CD14-positive monocyte (primary cell): ENCODE measurements at regions not wholly inside any gene's neighbourhood (a gene's known extent, or its start where the extent isn't known, plus 50 kb on each side); places are given as distances from the start of the nearest gene placed in this dataset.

ENCODE experiments used
- DNase-seq, 3 donors: peaks; one replicate each; pipeline ENCODE4 v3.0.0-alpha.2; 2011 to 2022
- H2AFZ ChIP-seq: 2 replicates; pipeline ENCODE4 v1.6.0; 2012; ENCODE audit warnings: mild to moderate bottlenecking, low read depth, low read length, inconsistent platforms; ENCODE audit not compliant: insufficient read depth, poor library complexity, severe bottlenecking
- H3K27ac ChIP-seq, 2 donors: 1 replicate in 1 of 2; 2 replicates in 1 of 2; pipeline ENCODE4 v1.5.1; 2012 to 2013; ENCODE audit warnings: low read length in 2 of 2, control low read depth in 1 of 2, inconsistent platforms in 1 of 2, low read depth in 1 of 2, mild to moderate bottlenecking in 1 of 2
- H3K27me3 ChIP-seq, 2 donors: one replicate each; pipeline versions ENCODE4 v1.6.0 to v1.6.1; 2011 to 2013; ENCODE audit warnings: low read length in 2 of 2; ENCODE audit not compliant: control insufficient read depth in 2 of 2, insufficient read depth in 2 of 2
- H3K36me3 ChIP-seq, 2 donors: replicated peaks in 1 of 2; 1 replicate in 1 of 2; 2 replicates in 1 of 2; pipeline versions ENCODE4 v1.5.1 to v1.6.1; 2012 to 2013; ENCODE audit warnings: low read length in 2 of 2, control low read depth in 1 of 2, inconsistent platforms in 1 of 2, mild to moderate bottlenecking in 1 of 2; ENCODE audit not compliant: insufficient read depth in 2 of 2, control insufficient read depth in 1 of 2
- H3K4me1 ChIP-seq, 2 donors: 1 replicate in 1 of 2; 2 replicates in 1 of 2; pipeline versions ENCODE4 v1.5.1 to v1.6.1; 2012 to 2013; ENCODE audit warnings: low read length in 2 of 2, control low read depth in 1 of 2, inconsistent platforms in 1 of 2, mild to moderate bottlenecking in 1 of 2, moderate library complexity in 1 of 2; ENCODE audit not compliant: insufficient read depth in 2 of 2, control insufficient read depth in 1 of 2
- H3K4me2 ChIP-seq: replicated peaks from 2 replicates; pipeline ENCODE3; 2012; ENCODE audit warnings: low read length, moderate library complexity, mild to moderate bottlenecking; ENCODE audit not compliant: poor library complexity, severe bottlenecking; ENCODE audit errors: extremely low read depth
- H3K4me3 ChIP-seq, 3 experiments: fragments of 200-600 bp in 1 of 3; sonication (generic) in 1 of 3; replicated peaks in 1 of 3; 1 replicate in 2 of 3; 2 replicates in 1 of 3; pipeline ENCODE4 v1.5.1; 2011 to 2013; ENCODE audit warnings: low read length in 3 of 3, mild to moderate bottlenecking in 3 of 3, control low read depth in 2 of 3, low read depth in 2 of 3, inconsistent platforms in 1 of 3, moderate library complexity in 1 of 3
- H3K79me2 ChIP-seq: 2 replicates; pipeline ENCODE4 v1.6.0; 2012; ENCODE audit warnings: mild to moderate bottlenecking, control low read depth, inconsistent platforms, low read length, moderate library complexity; ENCODE audit not compliant: insufficient read depth
- H3K9ac ChIP-seq: 2 replicates; pipeline ENCODE4 v1.6.0; 2017; ENCODE audit warnings: low read length, mild to moderate bottlenecking; ENCODE audit not compliant: insufficient read depth, poor library complexity, severe bottlenecking
- H3K9me3 ChIP-seq, 2 donors: replicated peaks in 1 of 2; 1 replicate in 1 of 2; 2 replicates in 1 of 2; pipeline versions ENCODE4 v1.5.1 to v1.6.1; 2012 to 2013; ENCODE audit warnings: low read length in 2 of 2, control low read depth in 1 of 2; ENCODE audit not compliant: control insufficient read depth in 1 of 2, insufficient read depth in 1 of 2
- H4K20me1 ChIP-seq: 2 replicates; pipeline ENCODE4 v1.6.0; 2012; ENCODE audit warnings: mild to moderate bottlenecking, low read length, control low read depth, moderate library complexity; ENCODE audit not compliant: insufficient read depth
- H3K27ac Mint-ChIP-seq, 7 donors: one replicate each; pipeline ENCODE4 v1.8.0; 2020; ENCODE audit warnings: mild to moderate bottlenecking in 7 of 7, mixed read lengths in 7 of 7, moderate library complexity in 6 of 7, inconsistent platforms in 2 of 7
- H3K27me3 Mint-ChIP-seq, 3 donors: one replicate each; pipeline ENCODE4 v1.8.0; 2021 to 2022; ENCODE audit warnings: low read depth in 3 of 3, mild to moderate bottlenecking in 3 of 3, mixed read lengths in 3 of 3, moderate library complexity in 3 of 3, inconsistent platforms in 1 of 3
- H3K36me3 Mint-ChIP-seq, 2 donors: one replicate each; pipeline ENCODE4 v1.8.0; 2020; ENCODE audit warnings: mixed read lengths in 2 of 2, inconsistent platforms in 1 of 2, mild to moderate bottlenecking in 1 of 2
- H3K4me1 Mint-ChIP-seq: one replicate; pipeline ENCODE4 v1.8.0; 2020; ENCODE audit warnings: mild to moderate bottlenecking, mixed read lengths
- H3K4me3 Mint-ChIP-seq, 2 donors: one replicate each; pipeline ENCODE4 v1.8.0; 2020; ENCODE audit warnings: mild to moderate bottlenecking in 2 of 2, mixed read lengths in 2 of 2, moderate library complexity in 1 of 2
- H3K9me3 Mint-ChIP-seq, 7 donors: one replicate each; pipeline ENCODE4 v1.8.0; 2020 to 2022; ENCODE audit warnings: mixed read lengths in 7 of 7, mild to moderate bottlenecking in 6 of 7, moderate library complexity in 6 of 7, inconsistent platforms in 2 of 7
- CTCF ChIP-seq: fragments of 200-600 bp; IDR thresholded peaks from one replicate; pipeline ENCODE4 v1.8.0; 2022; ENCODE audit warnings: antibody characterized with exemption, mild to moderate bottlenecking
- WGBS: methylation state at CpG from one replicate; pipeline ENCODE4 v1.1.5; 2013; ENCODE audit warnings: missing lambda C conversion rate; ENCODE audit not compliant: insufficient coverage; 5-methylcytosine and 5-hydroxymethylcytosine counted together
- intact Hi-C, 2 donors: fragments of 100-400 bp; cut with micrococcal nuclease; formaldehyde crosslinking; loops; one replicate each; pipeline versions ENCODE4 v1.15.0 to v1.15.1; 2023

- Histone ChIP-seq H3K4me2 (no peak overlapping the region), H3K36me3 (no peaks in the 10 kb centered on the region), H3K4me3 (no peak overlapping the region), H3K27me3 (no peaks in the 10 kb centered on the region), H4K20me1 (no peaks in the 10 kb centered on the region), H2AFZ (no peak overlapping the region), H3K79me2 (no peaks in the 10 kb centered on the region), H3K9me3 (no peaks in the 10 kb centered on the region), H3K9ac (no peak overlapping the region), H3K4me1 (no peaks in the 10 kb centered on the region), H3K27ac (no peak overlapping the region)
- no peak for DNase-seq
- Mint-ChIP-seq H3K27ac (no peak overlapping the region), H3K4me1 (no peaks in the 10 kb centered on the region), H3K27me3 (peaks cover 1 to 2% (median 2%) of the 10 kb centered on the region in 3 donors), H3K4me3 (no peak overlapping the region), H3K9me3 (peaks cover 0 to 10% (median 3%) of the 10 kb centered on the region in 7 donors), H3K36me3 (no peaks in the 10 kb centered on the region)
- no peak for TF ChIP-seq CTCF
- WGBS: 100% methylated on average over 2 of the region's 3 CpGs
- intact Hi-C loops: no loop called here
These were observed 62.2 kb upstream of the HEPHL1 start for GRCh38 chr11:93958991-93959390.

- Histone ChIP-seq H3K27me3 (no peaks in the 10 kb centered on the region), H3K4me1 (no peaks in the 10 kb centered on the region), H3K79me2 (no peaks in the 10 kb centered on the region), H3K27ac (no peak overlapping the region), H3K9ac (no peak overlapping the region), H2AFZ (no peak overlapping the region), H3K9me3 (no peaks in the 10 kb centered on the region), H3K4me2 (no peak overlapping the region), H3K4me3 (no peak overlapping the region), H3K36me3 (no peaks in the 10 kb centered on the region), H4K20me1 (no peaks in the 10 kb centered on the region)
- no peak for TF ChIP-seq CTCF
- Mint-ChIP-seq H3K36me3 (no peaks in the 10 kb centered on the region), H3K4me3 (no peak overlapping the region), H3K27ac (no peak overlapping the region), H3K9me3 (peaks cover under 1 to 9% (median 4%) of the 10 kb centered on the region in 7 donors), H3K27me3 (peaks cover 1 to 2% (median 2%) of the 10 kb centered on the region in 3 donors), H3K4me1 (no peaks in the 10 kb centered on the region)
- 100% methylated on average over 4 of the region's 5 CpGs for WGBS
- intact Hi-C loops: no loop called here
- no peak for DNase-seq
These were observed 61.5 kb upstream of the HEPHL1 start for GRCh38 chr11:93959663-93960062.
